Parathyroid adenoma (tissue), 2 donors: ENCODE measurements at regions not wholly inside any gene's neighbourhood (a gene's known extent, or its start where the extent isn't known, plus 50 kb on each side); places are given as distances from the start of the nearest gene placed in this dataset.

Experiments used
- H2AFZ ChIP-seq: fragments of 300-600 bp; sonication (generic); one replicate; pipeline ENCODE4 v1.7.0; 2017; ENCODE audit warnings: antibody characterized with exemption, mild to moderate bottlenecking
- H3K27ac ChIP-seq: fragments of 300-600 bp; sonication (generic); one replicate; pipeline ENCODE4 v1.7.0; 2017
- H3K27me3 ChIP-seq: fragments of 300-600 bp; sonication (generic); one replicate; pipeline ENCODE4 v1.7.0; 2017; ENCODE audit warnings: low read length; ENCODE audit not compliant: control insufficient read depth, insufficient read depth
- H3K36me3 ChIP-seq: fragments of 300-600 bp; sonication (generic); one replicate; pipeline ENCODE4 v1.7.0; 2017; ENCODE audit warnings: low read length; ENCODE audit not compliant: control insufficient read depth, insufficient read depth
- H3K4me1 ChIP-seq: fragments of 300-600 bp; sonication (generic); one replicate; pipeline ENCODE4 v1.7.0; 2017; ENCODE audit warnings: control low read depth
- H3K4me2 ChIP-seq: fragments of 300-600 bp; sonication (generic); one replicate; pipeline ENCODE4 v1.7.0; 2017; ENCODE audit warnings: low read length
- H3K4me3 ChIP-seq: fragments of 300-600 bp; sonication (generic); one replicate; pipeline ENCODE4 v1.7.0; 2017; ENCODE audit warnings: low read depth, low read length
- H3K79me2 ChIP-seq: fragments of 300-600 bp; sonication (generic); one replicate; pipeline ENCODE4 v1.7.0; 2017; ENCODE audit warnings: control low read depth
- H3K9ac ChIP-seq: fragments of 300-600 bp; sonication (generic); one replicate; pipeline ENCODE4 v1.7.0; 2017; ENCODE audit warnings: mild to moderate bottlenecking
- H3K9me3 ChIP-seq: fragments of 300-600 bp; sonication (generic); one replicate; pipeline ENCODE4 v1.7.0; 2017; ENCODE audit warnings: low read length; ENCODE audit not compliant: control insufficient read depth
- TF ChIP-seq, protein P1 (sequence below): fragments of 300-600 bp; sonication (generic); IDR thresholded peaks from one replicate; pipeline ENCODE4 v1.7.0; 2017; ENCODE audit warnings: antibody characterized with exemption, mild to moderate bottlenecking
- donor health status: primary hyperparathyroidism.

DNA sequence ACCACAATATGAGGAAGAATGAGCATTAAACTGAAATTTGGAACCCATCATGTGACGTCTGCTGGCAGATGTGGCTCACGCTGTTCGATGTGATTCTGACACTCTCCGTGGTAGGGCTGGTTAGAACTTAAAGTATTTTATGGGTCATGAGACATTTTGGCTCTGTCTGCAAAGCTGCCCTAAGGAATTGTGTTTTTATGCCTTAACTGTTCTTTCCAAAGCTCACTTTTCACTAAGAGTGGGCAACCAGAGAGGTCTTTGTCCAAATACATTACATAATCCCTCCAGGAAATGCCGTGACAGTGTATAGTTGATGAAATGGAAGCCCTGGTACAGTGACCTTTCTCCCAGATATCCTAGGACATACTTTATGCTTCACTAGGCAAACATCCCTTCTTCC lies 119.1 kb downstream of the AQP4 start:
- TF ChIP-seq, protein P1, sequence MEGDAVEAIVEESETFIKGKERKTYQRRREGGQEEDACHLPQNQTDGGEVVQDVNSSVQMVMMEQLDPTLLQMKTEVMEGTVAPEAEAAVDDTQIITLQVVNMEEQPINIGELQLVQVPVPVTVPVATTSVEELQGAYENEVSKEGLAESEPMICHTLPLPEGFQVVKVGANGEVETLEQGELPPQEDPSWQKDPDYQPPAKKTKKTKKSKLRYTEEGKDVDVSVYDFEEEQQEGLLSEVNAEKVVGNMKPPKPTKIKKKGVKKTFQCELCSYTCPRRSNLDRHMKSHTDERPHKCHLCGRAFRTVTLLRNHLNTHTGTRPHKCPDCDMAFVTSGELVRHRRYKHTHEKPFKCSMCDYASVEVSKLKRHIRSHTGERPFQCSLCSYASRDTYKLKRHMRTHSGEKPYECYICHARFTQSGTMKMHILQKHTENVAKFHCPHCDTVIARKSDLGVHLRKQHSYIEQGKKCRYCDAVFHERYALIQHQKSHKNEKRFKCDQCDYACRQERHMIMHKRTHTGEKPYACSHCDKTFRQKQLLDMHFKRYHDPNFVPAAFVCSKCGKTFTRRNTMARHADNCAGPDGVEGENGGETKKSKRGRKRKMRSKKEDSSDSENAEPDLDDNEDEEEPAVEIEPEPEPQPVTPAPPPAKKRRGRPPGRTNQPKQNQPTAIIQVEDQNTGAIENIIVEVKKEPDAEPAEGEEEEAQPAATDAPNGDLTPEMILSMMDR = no peak
- Histone ChIP-seq H3K27me3 (no peaks in the 10 kb centered on the region), H3K79me2 (no peaks in the 10 kb centered on the region), H3K27ac (no peak overlapping the region), H3K36me3 (no peaks in the 10 kb centered on the region), H3K4me1 (no peaks in the 10 kb centered on the region), H3K9ac (no peak overlapping the region), H3K4me2 (no peak overlapping the region), H2AFZ (peak overlapping the region; percentile 17), H3K9me3 (no peaks in the 10 kb centered on the region), H3K4me3 (no peak overlapping the region)

DNA sequence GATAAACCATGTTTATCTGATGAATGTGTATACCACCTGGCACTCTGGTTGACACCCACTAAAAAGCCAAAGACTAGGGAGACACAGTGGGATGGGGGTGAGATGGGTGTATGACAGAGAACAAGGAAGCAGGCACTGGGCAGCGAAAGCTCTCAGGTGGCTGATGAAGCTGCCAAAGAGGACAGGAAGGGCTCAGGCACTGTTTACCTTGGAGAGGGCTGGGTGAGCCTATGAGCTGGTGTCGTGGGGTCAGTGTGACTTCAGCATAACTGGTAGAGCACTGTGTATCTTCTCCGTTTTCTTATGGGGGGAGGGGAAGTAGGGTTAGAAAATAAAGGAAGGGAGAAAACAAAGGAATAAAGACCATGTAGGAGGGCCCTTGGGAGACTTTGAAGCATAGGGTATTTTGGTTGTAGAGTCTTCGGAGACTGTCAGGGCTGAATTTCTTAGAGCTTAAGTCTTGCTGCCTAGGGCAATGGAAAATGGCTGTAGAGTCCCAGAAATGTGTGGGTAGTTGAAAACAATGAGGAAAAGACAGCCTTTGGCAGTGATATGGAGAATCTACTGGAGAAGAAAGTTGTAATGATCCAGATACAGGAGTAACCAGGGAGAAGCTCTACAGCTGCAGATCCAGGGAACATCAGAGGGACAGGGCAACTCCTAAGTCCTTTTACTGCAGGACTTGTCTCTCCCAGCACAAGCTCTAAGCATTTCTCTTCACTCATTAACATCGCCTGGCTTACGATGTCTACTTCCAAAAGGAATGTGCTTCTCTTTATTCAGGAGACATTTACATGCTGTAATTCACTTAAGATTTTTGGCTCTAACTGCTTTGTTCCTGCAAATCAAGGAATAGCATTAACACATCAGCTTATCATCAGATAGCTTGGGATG lies 120.0 kb downstream of the AQP4 start:
- H3K4me1 ChIP-seq = no peaks in the 10 kb centered on the region
- TF ChIP-seq, protein P1 = no peak
- no peak overlapping the region for H3K27ac ChIP-seq
- H3K9me3 ChIP-seq = no peaks in the 10 kb centered on the region
- no peak overlapping the region for H2AFZ ChIP-seq
- no peak overlapping the region for H3K9ac ChIP-seq
- H3K27me3 ChIP-seq = no peaks in the 10 kb centered on the region
- H3K4me2 ChIP-seq = no peak overlapping the region
- no peaks in the 10 kb centered on the region for H3K36me3 ChIP-seq
- H3K4me3 ChIP-seq = no peak overlapping the region
- H3K79me2 ChIP-seq = no peaks in the 10 kb centered on the region

DNA sequence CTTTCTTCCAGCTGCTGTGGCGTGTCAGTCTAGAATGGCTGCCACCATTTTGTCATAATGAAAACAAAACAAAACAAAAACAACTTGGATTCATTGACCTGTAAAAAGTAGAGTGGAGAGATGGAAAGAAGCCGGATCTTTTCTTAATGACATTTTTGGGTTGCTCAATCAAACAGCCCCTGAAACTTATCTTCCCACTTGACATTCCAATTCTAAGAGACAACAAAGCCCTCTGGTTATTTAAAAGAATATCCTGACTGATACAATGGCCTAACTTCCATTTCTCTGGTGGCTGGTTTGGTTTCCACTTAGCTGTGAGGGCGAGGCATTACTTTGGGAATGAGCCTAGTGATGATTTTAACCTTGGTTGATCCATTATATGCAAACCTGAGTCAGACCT lies 123.7 kb downstream of the AQP4 start:
- TF ChIP-seq, protein P1 = no peak
- Histone ChIP-seq H3K79me2 (no peaks in the 10 kb centered on the region), H3K27me3 (no peaks in the 10 kb centered on the region), H3K9me3 (no peaks in the 10 kb centered on the region), H3K4me2 (no peak overlapping the region), H2AFZ (no peak overlapping the region), H3K27ac (no peak overlapping the region), H3K36me3 (no peaks in the 10 kb centered on the region), H3K4me3 (no peak overlapping the region), H3K4me1 (no peaks in the 10 kb centered on the region), H3K9ac (no peak overlapping the region)

DNA sequence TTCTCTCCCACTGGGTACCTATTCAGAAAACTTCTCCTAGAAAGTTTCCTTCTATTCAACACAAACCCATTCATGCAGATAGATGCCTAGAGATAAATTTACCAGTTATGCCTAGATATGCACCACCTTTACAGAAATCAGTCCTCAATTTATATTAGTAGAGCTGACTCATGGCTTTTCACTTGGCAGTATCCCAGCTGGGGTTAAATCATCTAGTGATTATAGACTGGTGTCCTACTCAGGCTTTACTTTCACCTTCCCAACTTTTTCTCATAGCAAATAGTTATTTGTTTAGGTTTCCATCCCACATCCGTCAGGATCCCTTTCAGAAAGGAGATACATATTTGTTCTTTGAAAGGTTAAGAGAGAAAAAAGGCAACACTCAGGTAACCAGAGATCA lies 124.5 kb downstream of the AQP4 start:
- Histone ChIP-seq H3K4me3 (no peak overlapping the region), H3K4me2 (no peak overlapping the region), H3K36me3 (no peaks in the 10 kb centered on the region), H3K4me1 (no peaks in the 10 kb centered on the region), H3K79me2 (no peaks in the 10 kb centered on the region), H2AFZ (no peak overlapping the region), H3K27me3 (no peaks in the 10 kb centered on the region), H3K9me3 (no peaks in the 10 kb centered on the region), H3K9ac (no peak overlapping the region), H3K27ac (no peak overlapping the region)
- TF ChIP-seq, protein P1 = no peak

DNA sequence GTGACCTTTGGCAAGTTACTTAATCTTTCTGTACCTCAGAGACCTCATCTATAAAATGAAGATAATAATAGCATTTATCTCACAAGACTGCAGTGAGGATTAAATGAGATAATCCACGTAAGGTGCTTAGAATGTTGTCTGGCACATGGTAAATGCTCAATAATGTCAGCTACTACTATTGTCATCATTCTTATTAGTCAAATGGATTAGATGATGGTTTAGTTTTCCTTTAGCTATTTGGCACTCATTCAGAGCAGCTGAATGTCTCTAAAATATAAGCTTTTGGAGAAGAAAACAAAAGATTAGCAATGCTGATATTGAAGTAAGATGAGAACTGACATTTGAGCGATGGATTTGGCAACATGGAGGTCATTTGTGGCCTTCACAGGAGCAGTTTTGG lies 125.1 kb downstream of the AQP4 start:
- H3K27ac ChIP-seq = no peak overlapping the region
- H3K4me1 ChIP-seq = no peaks in the 10 kb centered on the region
- no peaks in the 10 kb centered on the region for H3K27me3 ChIP-seq
- TF ChIP-seq, protein P1 = no peak
- H3K36me3 ChIP-seq = no peaks in the 10 kb centered on the region
- no peak overlapping the region for H3K9ac ChIP-seq
- no peaks in the 10 kb centered on the region for H3K9me3 ChIP-seq
- no peak overlapping the region for H3K4me2 ChIP-seq
- H2AFZ ChIP-seq = no peak overlapping the region
- H3K4me3 ChIP-seq = no peak overlapping the region
- H3K79me2 ChIP-seq = no peaks in the 10 kb centered on the region
